ENCODE measurements at regions not wholly inside any gene's neighbourhood (a gene's known extent, or its start where the extent isn't known, plus 50 kb on each side); places are given as distances from the start of the nearest gene placed in this dataset.
"Not testable (repeated sequence)": the region's sequence is repeated elsewhere in the genome, so short reads cannot be mapped to it uniquely, and the experiment has no call there.

- Histone ChIP-seq H4K20me1 (ENCODE audit: low read depth, low read length) (no peaks in the 10 kb centered on the region), H3K4me3 (ENCODE audit: insufficient read depth, low read length, poor library complexity, severe bottlenecking) (no peak overlapping the region), H3K4me2 (ENCODE audit: low read depth, low read length, poor library complexity, severe bottlenecking) (no peak overlapping the region), H3K27me3 (ENCODE audit: low read length) (no peaks in the 10 kb centered on the region), H3K9me2 (replicated peaks; ENCODE audit: insufficient read depth, low read length) (no peaks in the 10 kb centered on the region), H3K9me3 (ENCODE audit: insufficient read depth, low read length) (no peaks in the 10 kb centered on the region), H3F3A (ENCODE audit: insufficient read depth) (no peaks in the 10 kb centered on the region), H3K36me3 (ENCODE audit: low read length) (no peaks in the 10 kb centered on the region), H2AFZ (ENCODE audit: low read depth, low read length, severe bottlenecking) (no peak overlapping the region), H3K27ac (ENCODE audit: low read depth, low read length) (no peak overlapping the region), H3K79me2 (ENCODE audit: insufficient read depth, low read length) (no peaks in the 10 kb centered on the region), H3K9ac (ENCODE audit: low read length) (no peak overlapping the region)
- no peak for TF ChIP-seq CTCF (IDR thresholded peaks at IDR 0.05; ENCODE audit: insufficient read depth, low read length, poor library complexity, severe bottlenecking)
- no peak for TF ChIP-seq EZH2phosphoT487 (conservative IDR thresholded peaks at IDR 0.05; ENCODE audit: low read length)
Observed at GRCh38 chr6:100301731-100302130, 163.0 kb downstream of the SIM1 start.

GRCh38 chr6:100300221-100300736 is 164.4 kb downstream of the SIM1 start:
- H3K79me2 ChIP-seq (ENCODE audit: insufficient read depth, low read length) = no peaks in the 10 kb centered on the region
- no peak overlapping the region for H3K4me3 ChIP-seq (ENCODE audit: insufficient read depth, low read length, poor library complexity, severe bottlenecking)
- TF ChIP-seq CTCF (IDR thresholded peaks at IDR 0.05; ENCODE audit: insufficient read depth, low read length, poor library complexity, severe bottlenecking) = no peak
- no peak for TF ChIP-seq EZH2phosphoT487 (conservative IDR thresholded peaks at IDR 0.05; ENCODE audit: low read length)
- H3K27me3 ChIP-seq (ENCODE audit: low read length) = no peaks in the 10 kb centered on the region
- H3K9me3 ChIP-seq (ENCODE audit: insufficient read depth, low read length) = no peaks in the 10 kb centered on the region
- H3F3A ChIP-seq (ENCODE audit: insufficient read depth) = no peaks in the 10 kb centered on the region
- H4K20me1 ChIP-seq (ENCODE audit: low read depth, low read length) = no peaks in the 10 kb centered on the region
- H3K9me2 ChIP-seq (replicated peaks; ENCODE audit: insufficient read depth, low read length) = no peaks in the 10 kb centered on the region
- no peak overlapping the region for H3K4me2 ChIP-seq (ENCODE audit: low read depth, low read length, poor library complexity, severe bottlenecking)
- no peak overlapping the region for H3K27ac ChIP-seq (ENCODE audit: low read depth, low read length)
- H2AFZ ChIP-seq (ENCODE audit: low read depth, low read length, severe bottlenecking) = no peak overlapping the region
- no peaks in the 10 kb centered on the region for H3K36me3 ChIP-seq (ENCODE audit: low read length)
- no peak overlapping the region for H3K9ac ChIP-seq (ENCODE audit: low read length)

- Histone ChIP-seq H3K9ac (ENCODE audit: low read length) (no peak overlapping the region), H2AFZ (ENCODE audit: low read depth, low read length, severe bottlenecking) (no peak overlapping the region), H4K20me1 (ENCODE audit: low read depth, low read length) (no peaks in the 10 kb centered on the region), H3K9me3 (ENCODE audit: insufficient read depth, low read length) (no peaks in the 10 kb centered on the region), H3K79me2 (ENCODE audit: insufficient read depth, low read length) (no peaks in the 10 kb centered on the region), H3K4me3 (ENCODE audit: insufficient read depth, low read length, poor library complexity, severe bottlenecking) (no peak overlapping the region), H3K36me3 (ENCODE audit: low read length) (no peaks in the 10 kb centered on the region), H3K27ac (ENCODE audit: low read depth, low read length) (no peak overlapping the region), H3F3A (ENCODE audit: insufficient read depth) (no peaks in the 10 kb centered on the region), H3K9me2 (replicated peaks; ENCODE audit: insufficient read depth, low read length) (no peaks in the 10 kb centered on the region), H3K4me2 (ENCODE audit: low read depth, low read length, poor library complexity, severe bottlenecking) (no peak overlapping the region), H3K27me3 (ENCODE audit: low read length) (no peaks in the 10 kb centered on the region)
- TF ChIP-seq CTCF (IDR thresholded peaks at IDR 0.05; ENCODE audit: insufficient read depth, low read length, poor library complexity, severe bottlenecking) (no peak), EZH2phosphoT487 (conservative IDR thresholded peaks at IDR 0.05; ENCODE audit: low read length) (no peak)
Observed at GRCh38 chr6:100296810-100297544, 167.7 kb downstream of the SIM1 start.

GRCh38 chr6:100295172-100295571 is 169.5 kb downstream of the SIM1 start:
- H3K79me2 ChIP-seq (ENCODE audit: insufficient read depth, low read length); H3F3A ChIP-seq (ENCODE audit: insufficient read depth); H4K20me1 ChIP-seq (ENCODE audit: low read depth, low read length); H3K9me2 ChIP-seq (replicated peaks; ENCODE audit: insufficient read depth, low read length); H3K9ac ChIP-seq (ENCODE audit: low read length); H2AFZ ChIP-seq (ENCODE audit: low read depth, low read length, severe bottlenecking); H3K27ac ChIP-seq (ENCODE audit: low read depth, low read length); H3K36me3 ChIP-seq (ENCODE audit: low read length); H3K27me3 ChIP-seq (ENCODE audit: low read length); H3K4me3 ChIP-seq (ENCODE audit: insufficient read depth, low read length, poor library complexity, severe bottlenecking); H3K9me3 ChIP-seq (ENCODE audit: insufficient read depth, low read length); H3K4me2 ChIP-seq (ENCODE audit: low read depth, low read length, poor library complexity, severe bottlenecking): not testable (repeated sequence)
